ENCODE measurements at regions not wholly inside any gene's neighbourhood (a gene's known extent, or its start where the extent isn't known, plus 50 kb on each side); places are given as distances from the start of the nearest gene placed in this dataset.

DNA sequence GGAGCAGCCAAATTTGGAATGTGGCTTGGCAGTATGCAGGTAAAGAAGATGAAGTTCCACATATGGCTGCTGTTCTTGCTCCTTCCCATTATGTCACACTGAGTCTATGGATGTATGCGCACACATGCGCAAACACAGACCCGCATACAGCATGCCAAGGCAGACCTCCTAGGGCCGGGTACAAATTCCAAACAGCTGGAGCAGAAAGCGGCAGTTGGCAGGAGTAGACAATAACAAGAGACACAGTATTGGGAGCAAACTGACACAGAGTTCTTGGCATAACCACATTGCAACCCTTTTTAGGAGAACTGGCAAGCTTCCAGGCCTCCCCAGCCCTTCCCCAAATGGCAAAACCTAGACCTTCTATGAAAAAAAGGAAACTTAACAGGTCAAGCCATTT, 268.9 kb downstream of the SP3 start:
- H3K36me3 ChIP-seq (ENCODE audit: control insufficient read depth in 2 of 4, insufficient read depth in 4 of 4, low read length in 3 of 4), result peaks cover 0 to 9% (median 2%) of the 10 kb centered on the region in 4 experiments; a peak in 4 of 8 replicates
- no peaks in the 10 kb centered on the region for H3K4me1 ChIP-seq (replicated peaks in 1 of 4; ENCODE audit: control insufficient read depth in 3 of 4, insufficient read depth in 4 of 4, low read length in 3 of 4)
- H3K23me2 ChIP-seq (ENCODE audit: low read depth, low read length), result peaks cover 8% of the 10 kb centered on the region
- 83% methylated on average over 5 of the region's 5 CpGs; no CpG with 5 or more reads in 1 of the 2 experiments for WGBS, 2 experiments (ENCODE audit: extremely low coverage in 1 of 2, insufficient coverage in 1 of 2, insufficient read length in 1 of 2, insufficient replicate concordance in 2 of 2, low coverage in 1 of 2, low lambda C conversion rate in 2 of 2, missing lambda C conversion rate in 1 of 2)
- FAIRE-seq (no peak), DNase-seq (ENCODE audit: low read depth in 1 of 2, low spot score in 2 of 2) (no peak)
- H2BK12ac ChIP-seq (ENCODE audit: low read depth, low read length), result no peak overlapping the region
- POLR2A ChIA-PET (ENCODE audit: partially characterized antibody), result no interaction called here
- no peaks in the 10 kb centered on the region for H3K27me3 ChIP-seq (replicated peaks in 1 of 4; ENCODE audit: control insufficient read depth in 3 of 4, extremely low read depth in 1 of 4, insufficient read depth in 3 of 4, low read length in 3 of 4)
- H2BK20ac ChIP-seq (ENCODE audit: low read length), result no peak overlapping the region
- H3K56ac ChIP-seq (replicated peaks; ENCODE audit: insufficient read length, low read depth, low read length), result no peak overlapping the region
- H3K9me3 ChIP-seq (ENCODE audit: insufficient read depth in 2 of 2, low read depth in 1 of 2, low read length in 1 of 2), result peaks cover 4 to 5% of the 10 kb centered on the region in 2 experiments; a peak in 2 of 4 replicates
- no peak overlapping the region for H3K4me3 ChIP-seq (ENCODE audit: extremely low read depth in 1 of 4, insufficient read depth in 2 of 4, low read depth in 3 of 4, low read length in 4 of 4)
- H4K20me1 ChIP-seq (replicated peaks in 1 of 2; ENCODE audit: control insufficient read depth in 1 of 2, insufficient read depth in 2 of 2, low read length in 2 of 2), result peaks cover 0 to 6% of the 10 kb centered on the region in 2 experiments
- no peak overlapping the region for H3K4ac ChIP-seq (replicated peaks; ENCODE audit: insufficient read length, low read depth, low read length)
- no peak overlapping the region for H3K14ac ChIP-seq (ENCODE audit: insufficient read length)
- no peak overlapping the region for H3K23ac ChIP-seq (ENCODE audit: insufficient read length)
- H2BK120ac ChIP-seq (replicated peaks; ENCODE audit: low read depth, low read length), result no peak overlapping the region
- H4K8ac ChIP-seq (ENCODE audit: extremely low read depth, insufficient read depth, low read length), result no peak overlapping the region
- no peak overlapping the region for H4K91ac ChIP-seq (replicated peaks; ENCODE audit: insufficient read length, low read length)
- no peak overlapping the region for H3K9ac ChIP-seq (replicated peaks in 1 of 4; ENCODE audit: extremely low read depth in 1 of 4, low read depth in 3 of 4, low read length in 3 of 4)
- H2AK5ac ChIP-seq (ENCODE audit: low read depth, low read length), result no peak overlapping the region
- H3K79me2 ChIP-seq (ENCODE audit: control insufficient read depth in 1 of 2, insufficient read depth in 2 of 2, low read length in 2 of 2), result no peaks in the 10 kb centered on the region; a peak in 1 of 4 replicates
- no peak overlapping the region for H3K4me2 ChIP-seq (ENCODE audit: insufficient read depth in 1 of 2, low read depth in 2 of 2, low read length in 2 of 2)
- H3K18ac ChIP-seq (ENCODE audit: extremely low read depth, low read length), result no peak overlapping the region
- H4K5ac ChIP-seq (ENCODE audit: insufficient read length, low read depth, low read length), result no peak overlapping the region
- no peak overlapping the region for H3K27ac ChIP-seq (ENCODE audit: low read depth, low read length)
- CTCF ChIA-PET (ENCODE audit: partially characterized antibody), result no interaction called here
- no peak overlapping the region for H2AFZ ChIP-seq (ENCODE audit: low read length)
- no peak for TF ChIP-seq EGR1 (IDR thresholded peaks at IDR 0.05; ENCODE audit: borderline replicate concordance, low read depth, low read length)
- TF ChIP-seq CTBP2 (IDR thresholded peaks at IDR 0.05; ENCODE audit: borderline replicate concordance, insufficient read depth, insufficient read length, low read length), result no peak
- no peak for TF ChIP-seq RBBP5 (IDR thresholded peaks at IDR 0.05; ENCODE audit: borderline replicate concordance, low read depth, low read length)
- TF ChIP-seq SP1 (IDR thresholded peaks at IDR 0.05; ENCODE audit: low read depth, low read length), result no peak
- no peak for TF ChIP-seq YY1 (IDR thresholded peaks at IDR 0.05; ENCODE audit: low read depth, low read length)
- TF ChIP-seq SAP30 (IDR thresholded peaks at IDR 0.05; ENCODE audit: insufficient read depth, insufficient replicate concordance, low read length), result no peak
- TF ChIP-seq, protein P1, sequence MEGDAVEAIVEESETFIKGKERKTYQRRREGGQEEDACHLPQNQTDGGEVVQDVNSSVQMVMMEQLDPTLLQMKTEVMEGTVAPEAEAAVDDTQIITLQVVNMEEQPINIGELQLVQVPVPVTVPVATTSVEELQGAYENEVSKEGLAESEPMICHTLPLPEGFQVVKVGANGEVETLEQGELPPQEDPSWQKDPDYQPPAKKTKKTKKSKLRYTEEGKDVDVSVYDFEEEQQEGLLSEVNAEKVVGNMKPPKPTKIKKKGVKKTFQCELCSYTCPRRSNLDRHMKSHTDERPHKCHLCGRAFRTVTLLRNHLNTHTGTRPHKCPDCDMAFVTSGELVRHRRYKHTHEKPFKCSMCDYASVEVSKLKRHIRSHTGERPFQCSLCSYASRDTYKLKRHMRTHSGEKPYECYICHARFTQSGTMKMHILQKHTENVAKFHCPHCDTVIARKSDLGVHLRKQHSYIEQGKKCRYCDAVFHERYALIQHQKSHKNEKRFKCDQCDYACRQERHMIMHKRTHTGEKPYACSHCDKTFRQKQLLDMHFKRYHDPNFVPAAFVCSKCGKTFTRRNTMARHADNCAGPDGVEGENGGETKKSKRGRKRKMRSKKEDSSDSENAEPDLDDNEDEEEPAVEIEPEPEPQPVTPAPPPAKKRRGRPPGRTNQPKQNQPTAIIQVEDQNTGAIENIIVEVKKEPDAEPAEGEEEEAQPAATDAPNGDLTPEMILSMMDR (IDR thresholded peaks at IDR 0.05; ENCODE audit: control extremely low read depth in 1 of 3, insufficient read depth in 1 of 3, low read depth in 1 of 3, low read length in 3 of 3), result no peak
- no peak overlapping the region for H2BK5ac ChIP-seq (ENCODE audit: low read depth, low read length)
- H3K79me1 ChIP-seq (ENCODE audit: low read depth, low read length), result no peaks in the 10 kb centered on the region
- no peak overlapping the region for H2BK15ac ChIP-seq (ENCODE audit: low read length)
